ENCODE measurements at regions not wholly inside any gene's neighbourhood (a gene's known extent, or its start where the extent isn't known, plus 50 kb on each side); places are given as distances from the start of the nearest gene placed in this dataset.
A peak's percentile ranks its signal among the peaks of the same experiment; 100 is the strongest.

DNA sequence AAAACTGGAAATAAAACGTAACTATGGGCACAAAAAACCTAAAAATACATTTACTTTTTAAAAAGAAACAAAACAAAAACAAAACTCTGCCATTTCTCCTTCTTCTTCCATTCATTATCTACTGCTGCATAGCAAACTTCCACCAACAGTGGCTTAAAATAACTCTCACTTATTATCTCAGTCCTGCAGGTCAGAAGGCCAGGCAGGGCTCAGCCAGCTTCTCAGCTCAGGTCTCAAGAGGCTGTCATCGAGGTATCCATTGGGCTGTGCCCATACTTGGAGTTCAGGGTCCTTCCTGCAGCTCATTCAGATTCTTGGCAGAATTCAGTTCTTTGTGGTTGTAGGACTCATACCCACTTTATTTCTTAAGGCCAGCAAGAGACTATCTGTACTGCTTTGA lies 352.7 kb upstream of the PLD5 start:
- no peak overlapping the region for H3K4me3 Mint-ChIP-seq
- H3K4me1 Mint-ChIP-seq: no peaks in the 10 kb centered on the region
- DNase-seq: no peak
- H3K27me3 Mint-ChIP-seq: no peaks in the 10 kb centered on the region
- no peak overlapping the region for H3K27ac Mint-ChIP-seq
- no peaks in the 10 kb centered on the region for H3K36me3 Mint-ChIP-seq (ENCODE audit: low read depth)
- intact Hi-C loops (cut with micrococcal nuclease): no loop called here
- H3K9me3 Mint-ChIP-seq: no peaks in the 10 kb centered on the region

- no peak overlapping the region for H3K4me3 Mint-ChIP-seq
- H3K4me1 Mint-ChIP-seq: no peaks in the 10 kb centered on the region
- no peak for DNase-seq
- no peak overlapping the region for H3K27ac Mint-ChIP-seq
- H3K27me3 Mint-ChIP-seq: no peaks in the 10 kb centered on the region
- H3K9me3 Mint-ChIP-seq: no peaks in the 10 kb centered on the region
- intact Hi-C loops (cut with micrococcal nuclease): no loop called here
- no peaks in the 10 kb centered on the region for H3K36me3 Mint-ChIP-seq (ENCODE audit: low read depth)
Measured at GRCh38 chr1:242876030-242876429, 351.5 kb upstream of the PLD5 start.

DNA sequence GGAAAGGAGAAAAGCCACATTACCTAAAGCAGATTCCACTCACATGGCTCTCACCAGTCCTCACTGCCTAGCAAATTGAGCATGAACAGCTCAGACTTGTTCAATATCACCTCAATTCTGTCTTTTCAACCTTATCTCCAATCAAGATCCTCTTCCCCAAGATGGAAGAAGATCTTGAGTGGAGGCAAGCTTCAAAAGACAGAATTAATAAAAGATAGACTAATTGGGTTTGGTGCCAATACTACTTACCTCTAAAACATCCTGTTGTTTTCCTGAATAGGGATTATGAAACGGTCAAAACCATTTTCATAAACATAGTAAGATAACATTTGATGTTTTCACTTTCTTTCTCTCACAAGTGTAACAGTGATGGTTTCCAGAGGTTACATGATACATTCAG lies 349.2 kb upstream of the PLD5 start:
- H3K27me3 Mint-ChIP-seq: no peaks in the 10 kb centered on the region
- no peak for DNase-seq
- H3K36me3 Mint-ChIP-seq (ENCODE audit: low read depth): no peaks in the 10 kb centered on the region
- no peaks in the 10 kb centered on the region for H3K4me1 Mint-ChIP-seq
- intact Hi-C loops (cut with micrococcal nuclease): no loop called here
- H3K9me3 Mint-ChIP-seq: no peaks in the 10 kb centered on the region
- no peak overlapping the region for H3K4me3 Mint-ChIP-seq
- no peak overlapping the region for H3K27ac Mint-ChIP-seq

- Mint-ChIP-seq H3K4me1 (no peaks in the 10 kb centered on the region), H3K36me3 (ENCODE audit: low read depth) (no peaks in the 10 kb centered on the region), H3K9me3 (no peaks in the 10 kb centered on the region), H3K4me3 (no peak overlapping the region), H3K27ac (no peak overlapping the region), H3K27me3 (no peaks in the 10 kb centered on the region)
- no peak for DNase-seq
- intact Hi-C loops (cut with micrococcal nuclease): no loop called here
Measured at GRCh38 chr1:242872521-242872920, 348.0 kb upstream of the PLD5 start.

- no peak overlapping the region for H3K4me3 Mint-ChIP-seq
Measured at GRCh38 chr1:242871471-242872030, 347.1 kb upstream of the PLD5 start.

GRCh38 chr1:242870966-242871365 lies 346.5 kb upstream of the PLD5 start:
- Mint-ChIP-seq H3K27ac (no peak overlapping the region), H3K36me3 (ENCODE audit: low read depth) (no peaks in the 10 kb centered on the region), H3K4me3 (no peak overlapping the region), H3K9me3 (no peaks in the 10 kb centered on the region), H3K4me1 (no peaks in the 10 kb centered on the region), H3K27me3 (no peaks in the 10 kb centered on the region)
- intact Hi-C loops (cut with micrococcal nuclease): no loop called here
- no peak for DNase-seq

More at GRCh38 chr1:242871471-242872030, 347.1 kb upstream of the PLD5 start:
- Mint-ChIP-seq H3K4me1 (no peaks in the 10 kb centered on the region), H3K36me3 (ENCODE audit: low read depth) (no peaks in the 10 kb centered on the region), H3K9me3 (no peaks in the 10 kb centered on the region), H3K27me3 (no peaks in the 10 kb centered on the region), H3K27ac (no peak overlapping the region)
- DNase-seq: no peak
- intact Hi-C loops (cut with micrococcal nuclease): no loop called here

DNA sequence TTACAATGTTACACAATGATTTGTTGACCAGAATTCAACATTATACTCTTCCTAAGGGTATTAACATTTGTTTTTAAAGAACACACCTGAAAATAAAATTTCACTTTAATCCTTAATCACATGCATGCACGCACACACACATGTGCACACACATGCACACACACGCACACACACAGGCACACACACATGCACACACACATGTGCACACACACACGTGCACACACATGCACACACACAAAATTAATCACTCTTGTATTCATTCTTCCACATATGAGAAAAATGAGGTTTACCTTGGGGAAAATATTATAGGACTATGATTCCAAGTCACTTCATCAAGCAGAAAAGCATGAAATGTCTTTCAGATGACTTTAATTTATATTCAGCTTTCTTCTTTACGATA lies 331.8 kb upstream of the PLD5 start:
- no peak for DNase-seq
- intact Hi-C loops (cut with micrococcal nuclease): no loop called here
- no peak overlapping the region for H3K27ac Mint-ChIP-seq
- H3K9me3 Mint-ChIP-seq: no peaks in the 10 kb centered on the region
- H3K4me3 Mint-ChIP-seq: no peak overlapping the region
- no peaks in the 10 kb centered on the region for H3K4me1 Mint-ChIP-seq
- H3K27me3 Mint-ChIP-seq: no peaks in the 10 kb centered on the region
- no peaks in the 10 kb centered on the region for H3K36me3 Mint-ChIP-seq (ENCODE audit: low read depth)

GRCh38 chr1:242854466-242854865 lies 330.0 kb upstream of the PLD5 start:
- Mint-ChIP-seq H3K27me3 (no peaks in the 10 kb centered on the region), H3K36me3 (ENCODE audit: low read depth) (no peaks in the 10 kb centered on the region), H3K27ac (no peak overlapping the region), H3K4me1 (no peaks in the 10 kb centered on the region), H3K4me3 (no peak overlapping the region), H3K9me3 (peaks cover 8% of the 10 kb centered on the region)
- DNase-seq: no peak
- intact Hi-C loops (cut with micrococcal nuclease): no loop called here

- H3K27me3 Mint-ChIP-seq: no peaks in the 10 kb centered on the region
- peaks cover 16% of the 10 kb centered on the region for H3K9me3 Mint-ChIP-seq
- no peaks in the 10 kb centered on the region for H3K36me3 Mint-ChIP-seq (ENCODE audit: low read depth)
- H3K4me1 Mint-ChIP-seq: no peaks in the 10 kb centered on the region
- H3K4me3 Mint-ChIP-seq: no peak overlapping the region
- intact Hi-C loops (cut with micrococcal nuclease): no loop called here
- no peak for DNase-seq
- H3K27ac Mint-ChIP-seq: no peak overlapping the region
Measured at GRCh38 chr1:242847390-242847993, 323.0 kb upstream of the PLD5 start.

DNA sequence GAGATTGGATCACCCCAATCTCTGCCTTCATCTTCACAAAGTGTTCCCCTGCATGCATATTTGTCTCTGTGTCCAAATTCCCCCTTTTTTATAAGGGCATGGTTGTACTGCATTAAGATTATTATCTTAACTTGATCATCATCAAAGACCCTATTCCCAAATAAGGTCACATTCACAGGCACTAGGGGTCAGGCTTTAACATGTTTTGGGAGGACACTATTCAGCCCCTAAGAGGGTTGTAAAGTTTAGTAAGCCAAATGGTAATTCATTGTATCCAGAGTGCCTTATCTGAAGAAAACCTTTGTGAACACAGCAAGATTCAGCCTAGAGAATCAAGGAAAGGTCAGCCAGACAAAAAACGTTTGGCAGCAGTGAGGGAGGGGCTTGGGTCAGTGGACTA lies 317.6 kb upstream of the PLD5 start:
- no peak for DNase-seq
- Mint-ChIP-seq H3K4me1 (no peaks in the 10 kb centered on the region), H3K27me3 (no peaks in the 10 kb centered on the region), H3K27ac (no peak overlapping the region), H3K4me3 (no peak overlapping the region), H3K9me3 (peaks cover 12% of the 10 kb centered on the region), H3K36me3 (ENCODE audit: low read depth) (no peaks in the 10 kb centered on the region)
- intact Hi-C loops (cut with micrococcal nuclease): no loop called here

DNA sequence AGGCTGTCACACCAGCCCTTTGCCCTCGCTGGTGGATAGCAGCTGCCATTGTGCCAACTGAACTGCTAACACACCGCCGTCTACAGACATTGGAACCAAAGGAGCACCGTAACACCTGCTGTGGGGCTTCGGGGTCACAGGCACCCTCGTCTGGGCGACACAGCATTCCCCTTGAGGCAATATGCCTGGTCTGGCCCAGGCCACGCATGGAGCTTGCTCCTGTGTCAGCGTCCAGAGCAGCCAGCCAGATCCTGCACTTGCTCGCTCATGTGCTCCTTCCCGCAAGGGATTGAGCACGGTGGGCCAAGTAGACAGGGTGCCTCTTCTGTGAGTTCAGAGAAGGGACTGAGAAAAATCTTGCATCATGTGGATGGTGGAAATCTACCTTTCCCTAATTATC lies 314.6 kb upstream of the PLD5 start:
- H3K27me3 Mint-ChIP-seq: no peaks in the 10 kb centered on the region
- H3K27ac Mint-ChIP-seq: no peak overlapping the region
- DNase-seq: no peak
- intact Hi-C loops (cut with micrococcal nuclease): no loop called here
- no peaks in the 10 kb centered on the region for H3K36me3 Mint-ChIP-seq (ENCODE audit: low read depth)
- no peak overlapping the region for H3K4me3 Mint-ChIP-seq
- H3K9me3 Mint-ChIP-seq: peaks cover 6% of the 10 kb centered on the region
- no peaks in the 10 kb centered on the region for H3K4me1 Mint-ChIP-seq

GRCh38 chr1:242836423-242836822 lies 311.9 kb upstream of the PLD5 start:
- peaks cover 5% of the 10 kb centered on the region for H3K9me3 Mint-ChIP-seq
- no peak overlapping the region for H3K27ac Mint-ChIP-seq
- H3K27me3 Mint-ChIP-seq: no peaks in the 10 kb centered on the region
- H3K36me3 Mint-ChIP-seq (ENCODE audit: low read depth): no peaks in the 10 kb centered on the region
- intact Hi-C loops (cut with micrococcal nuclease): no loop called here
- H3K4me3 Mint-ChIP-seq: no peak overlapping the region
- no peaks in the 10 kb centered on the region for H3K4me1 Mint-ChIP-seq
- DNase-seq: peak; percentile 7

DNA sequence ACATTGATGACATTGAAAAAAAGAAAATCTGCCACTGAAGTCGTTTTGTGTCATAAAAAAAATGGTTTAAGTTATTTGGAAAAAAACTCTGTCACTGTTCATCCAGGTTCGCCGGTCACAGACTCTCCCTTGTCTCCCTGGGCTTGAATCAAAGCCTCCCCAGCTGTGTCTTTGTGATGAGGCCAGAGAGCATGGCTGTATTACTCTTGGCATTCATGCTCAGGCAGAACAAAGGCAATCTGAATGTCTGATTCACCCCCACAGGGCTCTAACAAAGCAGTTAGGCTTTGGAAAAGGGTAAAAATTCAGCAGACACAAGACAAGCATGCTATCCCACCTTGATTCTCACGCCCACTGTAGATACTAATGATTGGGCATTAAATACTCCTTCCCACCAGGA lies 304.3 kb upstream of the PLD5 start:
- intact Hi-C loops (cut with micrococcal nuclease): no loop called here
- H3K36me3 Mint-ChIP-seq (ENCODE audit: low read depth): no peaks in the 10 kb centered on the region
- H3K4me1 Mint-ChIP-seq: no peaks in the 10 kb centered on the region
- H3K9me3 Mint-ChIP-seq: no peaks in the 10 kb centered on the region
- no peak overlapping the region for H3K4me3 Mint-ChIP-seq
- no peak overlapping the region for H3K27ac Mint-ChIP-seq
- DNase-seq: no peak
- H3K27me3 Mint-ChIP-seq: no peaks in the 10 kb centered on the region

- Mint-ChIP-seq H3K4me3 (no peak overlapping the region), H3K27ac (no peak overlapping the region), H3K9me3 (no peaks in the 10 kb centered on the region), H3K27me3 (no peaks in the 10 kb centered on the region), H3K36me3 (ENCODE audit: low read depth) (no peaks in the 10 kb centered on the region), H3K4me1 (no peaks in the 10 kb centered on the region)
- intact Hi-C loops (cut with micrococcal nuclease): no loop called here
- no peak for DNase-seq
Measured at GRCh38 chr1:242828199-242828598, 303.7 kb upstream of the PLD5 start.

- Mint-ChIP-seq H3K36me3 (ENCODE audit: low read depth) (no peaks in the 10 kb centered on the region), H3K27ac (no peak overlapping the region), H3K4me1 (no peaks in the 10 kb centered on the region), H3K27me3 (no peaks in the 10 kb centered on the region), H3K9me3 (no peaks in the 10 kb centered on the region), H3K4me3 (no peak overlapping the region)
- no peak for DNase-seq
- intact Hi-C loops (cut with micrococcal nuclease): no loop called here
Measured at GRCh38 chr1:242827538-242827937, 303.0 kb upstream of the PLD5 start.
